DND-41 (cell line): ENCODE measurements at regions not wholly inside any gene's neighbourhood (a gene's known extent, or its start where the extent isn't known, plus 50 kb on each side); places are given as distances from the start of the nearest gene placed in this dataset.

Experiments
- EZH2 ChIP-seq: IDR thresholded peaks from 3 replicates; pipeline ENCODE4 v1.6.1; 2012; ENCODE audit warnings: borderline replicate concordance, low read depth, mild to moderate bottlenecking, moderate library complexity, low read length, inconsistent platforms; ENCODE audit not compliant: severe bottlenecking
- TF ChIP-seq, protein P1 (sequence below): IDR thresholded peaks from 2 replicates; pipeline ENCODE4 v1.5.1; 2012; ENCODE audit warnings: borderline replicate concordance, low read length, moderate library complexity, mild to moderate bottlenecking; ENCODE audit not compliant: poor library complexity, severe bottlenecking; ENCODE audit errors: extremely low read depth

DNA sequence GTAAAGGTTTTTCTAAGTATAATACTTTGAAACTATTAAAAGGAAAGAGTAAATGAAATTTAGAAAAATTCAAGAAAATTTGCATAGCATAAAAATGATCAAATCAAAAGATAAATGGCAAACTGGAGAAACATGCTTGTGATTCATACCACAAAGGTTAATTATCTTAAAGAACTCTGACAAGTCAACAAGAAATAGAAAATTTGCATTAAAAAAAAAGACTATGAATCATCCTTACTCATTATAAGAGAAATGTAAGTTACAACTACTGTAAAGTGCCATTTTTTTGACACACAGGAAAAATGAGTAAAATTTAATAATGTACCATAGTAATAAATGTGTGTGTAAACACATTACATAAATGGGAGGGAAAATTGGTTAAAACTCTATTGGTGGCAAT, 624.4 kb upstream of the C9orf72 start:
- TF ChIP-seq, protein P1, sequence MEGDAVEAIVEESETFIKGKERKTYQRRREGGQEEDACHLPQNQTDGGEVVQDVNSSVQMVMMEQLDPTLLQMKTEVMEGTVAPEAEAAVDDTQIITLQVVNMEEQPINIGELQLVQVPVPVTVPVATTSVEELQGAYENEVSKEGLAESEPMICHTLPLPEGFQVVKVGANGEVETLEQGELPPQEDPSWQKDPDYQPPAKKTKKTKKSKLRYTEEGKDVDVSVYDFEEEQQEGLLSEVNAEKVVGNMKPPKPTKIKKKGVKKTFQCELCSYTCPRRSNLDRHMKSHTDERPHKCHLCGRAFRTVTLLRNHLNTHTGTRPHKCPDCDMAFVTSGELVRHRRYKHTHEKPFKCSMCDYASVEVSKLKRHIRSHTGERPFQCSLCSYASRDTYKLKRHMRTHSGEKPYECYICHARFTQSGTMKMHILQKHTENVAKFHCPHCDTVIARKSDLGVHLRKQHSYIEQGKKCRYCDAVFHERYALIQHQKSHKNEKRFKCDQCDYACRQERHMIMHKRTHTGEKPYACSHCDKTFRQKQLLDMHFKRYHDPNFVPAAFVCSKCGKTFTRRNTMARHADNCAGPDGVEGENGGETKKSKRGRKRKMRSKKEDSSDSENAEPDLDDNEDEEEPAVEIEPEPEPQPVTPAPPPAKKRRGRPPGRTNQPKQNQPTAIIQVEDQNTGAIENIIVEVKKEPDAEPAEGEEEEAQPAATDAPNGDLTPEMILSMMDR = no peak
- no peak for TF ChIP-seq EZH2
